ENCODE measurements at regions not wholly inside any gene's neighbourhood (a gene's known extent, or its start where the extent isn't known, plus 50 kb on each side); places are given as distances from the start of the nearest gene placed in this dataset.

DNA sequence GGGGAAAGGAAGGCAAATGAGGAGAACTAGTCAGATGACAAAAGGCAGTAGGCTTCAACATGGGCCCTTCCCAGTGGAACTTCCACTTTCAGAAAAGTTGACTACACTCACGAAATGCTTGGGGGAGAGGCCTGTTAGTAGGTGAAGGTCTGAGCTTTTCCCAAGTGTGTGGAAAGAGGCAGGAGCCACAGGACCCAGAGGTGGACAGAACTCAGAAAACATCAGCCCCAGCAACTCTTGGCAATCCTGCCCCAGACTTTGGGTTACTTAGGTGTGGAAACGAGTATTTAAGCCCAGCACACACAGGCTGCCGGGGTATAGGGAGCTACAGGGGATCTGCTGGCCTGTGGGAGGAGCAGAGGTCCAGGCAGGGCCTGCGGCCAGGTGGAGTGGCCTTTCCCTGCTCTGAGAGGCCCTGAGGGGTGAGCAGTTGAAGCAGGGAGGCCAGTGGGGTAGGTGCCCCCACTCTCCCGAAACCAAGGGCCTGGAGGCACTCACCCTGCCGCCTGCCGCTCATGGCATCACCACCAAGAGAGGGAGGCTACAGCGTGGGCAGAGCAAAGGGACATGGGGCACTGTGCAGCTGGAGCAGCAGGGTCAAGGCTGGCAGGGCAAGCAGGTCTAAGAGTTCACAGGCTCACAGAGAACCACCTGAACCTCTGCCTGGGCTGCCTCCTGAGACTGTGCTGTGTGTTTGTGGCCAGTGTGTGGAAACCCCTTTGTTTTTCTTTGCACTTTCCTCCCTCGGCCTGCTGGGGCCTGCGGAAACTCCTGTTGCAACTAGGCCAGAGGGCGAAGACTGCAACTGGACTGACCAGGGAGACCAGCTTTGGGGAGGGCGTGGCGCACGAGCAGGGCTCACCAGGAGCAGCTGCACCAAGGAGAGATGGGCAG, 130.7 kb upstream of the SERTAD2 start:
- DNase-seq (no peak), ATAC-seq (ENCODE audit: insufficient read depth, low FRiP score) (no peak)
- Histone ChIP-seq H3K9me3 (ENCODE audit: control insufficient read depth in 4 of 4, insufficient read depth in 3 of 4, low read length in 3 of 4) (no peaks in the 10 kb centered on the region), H3K27ac (ENCODE audit: low read depth in 1 of 2, low read length in 1 of 2) (peak overlapping the region in 1 of 2 donors; percentile 13), H3K4me1 (ENCODE audit: control insufficient read depth in 5 of 5, insufficient read depth in 5 of 5, low read length in 5 of 5) (peaks cover 0 to 14% (median 0%) of the 10 kb centered on the region in 5 donors), H3K4me3 (no peak overlapping the region), H3K27me3 (ENCODE audit: control insufficient read depth in 3 of 3, insufficient read depth in 3 of 3, low read length in 2 of 3) (no peaks in the 10 kb centered on the region), H3K9ac (ENCODE audit: insufficient read depth in 1 of 2, low read length in 2 of 2) (no peak overlapping the region), H3K36me3 (ENCODE audit: control insufficient read depth in 4 of 4, insufficient read depth in 4 of 4, low read length in 4 of 4) (no peaks in the 10 kb centered on the region)
- 90 to 91% methylated on average over 14 of the region's 14 CpGs for WGBS, 2 donors
- TF ChIP-seq, protein P1, sequence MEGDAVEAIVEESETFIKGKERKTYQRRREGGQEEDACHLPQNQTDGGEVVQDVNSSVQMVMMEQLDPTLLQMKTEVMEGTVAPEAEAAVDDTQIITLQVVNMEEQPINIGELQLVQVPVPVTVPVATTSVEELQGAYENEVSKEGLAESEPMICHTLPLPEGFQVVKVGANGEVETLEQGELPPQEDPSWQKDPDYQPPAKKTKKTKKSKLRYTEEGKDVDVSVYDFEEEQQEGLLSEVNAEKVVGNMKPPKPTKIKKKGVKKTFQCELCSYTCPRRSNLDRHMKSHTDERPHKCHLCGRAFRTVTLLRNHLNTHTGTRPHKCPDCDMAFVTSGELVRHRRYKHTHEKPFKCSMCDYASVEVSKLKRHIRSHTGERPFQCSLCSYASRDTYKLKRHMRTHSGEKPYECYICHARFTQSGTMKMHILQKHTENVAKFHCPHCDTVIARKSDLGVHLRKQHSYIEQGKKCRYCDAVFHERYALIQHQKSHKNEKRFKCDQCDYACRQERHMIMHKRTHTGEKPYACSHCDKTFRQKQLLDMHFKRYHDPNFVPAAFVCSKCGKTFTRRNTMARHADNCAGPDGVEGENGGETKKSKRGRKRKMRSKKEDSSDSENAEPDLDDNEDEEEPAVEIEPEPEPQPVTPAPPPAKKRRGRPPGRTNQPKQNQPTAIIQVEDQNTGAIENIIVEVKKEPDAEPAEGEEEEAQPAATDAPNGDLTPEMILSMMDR (IDR thresholded peaks at IDR 0.05; ENCODE audit: control extremely low read depth, extremely low read depth): no peak

DNA sequence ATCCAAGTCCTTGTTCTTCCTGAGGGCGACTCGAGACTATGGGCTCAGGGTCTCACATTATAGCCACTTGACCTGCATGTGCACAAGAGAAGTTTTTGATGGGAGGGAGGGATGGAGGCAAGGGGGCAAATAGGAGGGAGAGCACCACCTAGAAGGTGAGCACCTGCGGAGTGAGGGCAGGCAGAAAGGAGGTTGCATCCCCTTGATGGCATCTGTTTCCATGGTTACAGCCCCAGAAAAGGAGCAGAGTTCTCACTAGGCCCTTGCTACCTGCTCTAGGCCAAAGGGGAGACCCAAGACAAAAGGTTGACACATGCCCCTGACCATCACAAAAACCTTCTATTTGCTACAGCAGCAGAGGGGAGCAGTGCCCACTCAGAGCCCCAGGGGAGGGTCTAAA, 131.5 kb upstream of the SERTAD2 start:
- 96% methylated on average over 3 of the region's 3 CpGs for WGBS, 2 donors

DNA sequence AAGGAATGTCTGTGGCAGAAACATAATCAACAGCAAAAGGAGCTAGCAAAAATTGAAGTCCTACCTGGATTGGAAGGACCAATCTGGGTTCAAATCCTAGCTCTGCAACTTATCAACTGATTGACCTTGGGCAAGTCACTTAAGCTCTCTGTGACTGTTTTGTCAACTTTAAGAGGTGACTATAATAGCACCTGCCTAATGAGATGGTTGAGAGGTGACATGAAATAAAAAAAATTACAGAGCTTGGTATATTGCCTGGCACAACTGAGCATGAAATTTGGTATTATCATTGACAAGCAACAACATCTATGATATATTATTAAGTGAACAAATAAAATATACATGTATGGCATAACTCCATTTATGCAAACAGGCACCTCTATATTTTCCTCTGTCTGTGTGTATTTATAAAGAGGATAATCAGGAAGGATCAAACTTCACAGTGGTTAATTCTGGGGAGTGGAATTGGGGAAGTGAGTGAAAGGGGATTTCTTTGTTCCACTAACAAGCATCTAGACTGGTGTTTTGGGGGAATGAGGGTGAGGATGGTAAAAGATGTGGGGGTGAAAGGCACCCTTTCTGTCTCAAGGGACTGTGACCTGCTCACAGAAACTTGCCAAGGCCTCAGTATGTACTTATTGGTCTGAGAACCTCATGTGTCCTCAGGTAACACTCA, 132.8 kb upstream of the SERTAD2 start:
- no peak overlapping the region for H3K4me3 ChIP-seq
- no peak for ATAC-seq (ENCODE audit: insufficient read depth, low FRiP score)
- TF ChIP-seq, protein P1 (IDR thresholded peaks at IDR 0.05; ENCODE audit: control extremely low read depth, extremely low read depth): no peak

More for the DNA sequence above, 131.5 kb upstream of the SERTAD2 start:
- Histone ChIP-seq H3K9ac (ENCODE audit: insufficient read depth in 1 of 2, low read length in 2 of 2) (no peak overlapping the region), H3K4me1 (ENCODE audit: control insufficient read depth in 5 of 5, insufficient read depth in 5 of 5, low read length in 5 of 5) (peaks cover 0 to 13% (median 0%) of the 10 kb centered on the region in 5 donors), H3K9me3 (ENCODE audit: control insufficient read depth in 4 of 4, insufficient read depth in 3 of 4, low read length in 3 of 4) (no peaks in the 10 kb centered on the region), H3K4me3 (no peak overlapping the region), H3K27ac (ENCODE audit: low read depth in 1 of 2, low read length in 1 of 2) (no peak overlapping the region), H3K36me3 (ENCODE audit: control insufficient read depth in 4 of 4, insufficient read depth in 4 of 4, low read length in 4 of 4) (no peaks in the 10 kb centered on the region), H3K27me3 (ENCODE audit: control insufficient read depth in 3 of 3, insufficient read depth in 3 of 3, low read length in 2 of 3) (no peaks in the 10 kb centered on the region)
- ATAC-seq (ENCODE audit: insufficient read depth, low FRiP score): no peak
- no peak for DNase-seq
- TF ChIP-seq, protein P1 (IDR thresholded peaks at IDR 0.05; ENCODE audit: control extremely low read depth, extremely low read depth): no peak

More for the DNA sequence above, 132.8 kb upstream of the SERTAD2 start:
- no peaks in the 10 kb centered on the region for H3K9me3 ChIP-seq (ENCODE audit: control insufficient read depth in 4 of 4, insufficient read depth in 3 of 4, low read length in 3 of 4)
- H3K36me3 ChIP-seq (ENCODE audit: control insufficient read depth in 4 of 4, insufficient read depth in 4 of 4, low read length in 4 of 4): no peaks in the 10 kb centered on the region
- H3K27ac ChIP-seq (ENCODE audit: low read depth in 1 of 2, low read length in 1 of 2): no peak overlapping the region
- no peak for DNase-seq
- H3K9ac ChIP-seq (ENCODE audit: insufficient read depth in 1 of 2, low read length in 2 of 2): no peak overlapping the region
- H3K4me1 ChIP-seq (ENCODE audit: control insufficient read depth in 5 of 5, insufficient read depth in 5 of 5, low read length in 5 of 5): peaks cover 0 to 10% (median 0%) of the 10 kb centered on the region in 5 donors
- H3K27me3 ChIP-seq (ENCODE audit: control insufficient read depth in 3 of 3, insufficient read depth in 3 of 3, low read length in 2 of 3): no peaks in the 10 kb centered on the region
